LNCaP clone FGC (cell line): ENCODE measurements at regions not wholly inside any gene's neighbourhood (a gene's known extent, or its start where the extent isn't known, plus 50 kb on each side); places are given as distances from the start of the nearest gene placed in this dataset.

Experiments
- DNase-seq: peaks from one replicate; pipeline ENCODE4 v3.0.0-alpha.2; 2011; ENCODE audit warnings: low read depth
- H3K4me3 ChIP-seq: 2 replicates; pipeline ENCODE4 v1.5.1; 2011; ENCODE audit warnings: mild to moderate bottlenecking, low read depth, low read length, control low read depth
- TF ChIP-seq, protein P1 (sequence below): IDR thresholded peaks from 2 replicates; pipeline ENCODE4 v1.5.1; 2012; ENCODE audit warnings: mild to moderate bottlenecking; ENCODE audit not compliant: control insufficient read depth, insufficient read depth; ENCODE audit errors: extremely low read depth

DNA sequence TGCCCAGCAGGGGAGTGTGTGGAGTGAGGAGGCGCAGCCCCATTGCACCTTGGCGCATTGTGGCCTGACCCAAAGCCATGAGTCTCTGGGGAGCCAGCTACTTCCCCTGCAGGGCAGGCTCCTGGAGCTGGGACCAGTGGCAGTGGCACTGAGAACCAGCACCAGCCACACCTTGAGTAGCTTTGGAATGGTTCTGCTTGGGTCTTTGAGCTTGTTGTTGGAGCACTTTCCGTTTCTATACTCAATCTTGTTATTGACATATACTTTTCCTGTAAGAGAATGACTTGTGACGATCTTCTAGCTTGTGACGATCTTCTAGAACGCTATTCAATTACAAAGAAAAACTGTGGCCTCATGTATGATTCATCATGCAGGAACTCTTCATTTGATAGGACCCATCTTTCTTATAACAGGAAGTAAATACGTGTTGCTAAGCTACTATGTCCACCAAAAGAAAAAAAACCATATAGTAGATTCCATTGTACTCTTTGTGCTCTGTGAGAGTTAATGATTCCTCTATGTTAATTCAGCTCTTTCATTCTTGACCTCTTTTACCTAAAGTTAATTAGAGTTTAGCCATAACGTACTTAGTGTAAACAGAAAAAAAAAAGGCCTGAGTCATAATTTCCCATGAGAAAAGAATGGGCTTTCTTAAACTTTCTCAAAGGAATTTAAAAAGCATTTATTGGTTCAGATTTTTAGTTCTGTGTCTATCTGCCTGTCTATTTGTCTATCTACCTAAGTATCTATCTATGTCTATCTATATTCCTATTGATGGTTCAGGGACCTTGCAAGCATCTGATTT is 113.1 kb downstream of the GATA6 start:
- no peak for DNase-seq
- no peak overlapping the region for H3K4me3 ChIP-seq
- TF ChIP-seq, protein P1, sequence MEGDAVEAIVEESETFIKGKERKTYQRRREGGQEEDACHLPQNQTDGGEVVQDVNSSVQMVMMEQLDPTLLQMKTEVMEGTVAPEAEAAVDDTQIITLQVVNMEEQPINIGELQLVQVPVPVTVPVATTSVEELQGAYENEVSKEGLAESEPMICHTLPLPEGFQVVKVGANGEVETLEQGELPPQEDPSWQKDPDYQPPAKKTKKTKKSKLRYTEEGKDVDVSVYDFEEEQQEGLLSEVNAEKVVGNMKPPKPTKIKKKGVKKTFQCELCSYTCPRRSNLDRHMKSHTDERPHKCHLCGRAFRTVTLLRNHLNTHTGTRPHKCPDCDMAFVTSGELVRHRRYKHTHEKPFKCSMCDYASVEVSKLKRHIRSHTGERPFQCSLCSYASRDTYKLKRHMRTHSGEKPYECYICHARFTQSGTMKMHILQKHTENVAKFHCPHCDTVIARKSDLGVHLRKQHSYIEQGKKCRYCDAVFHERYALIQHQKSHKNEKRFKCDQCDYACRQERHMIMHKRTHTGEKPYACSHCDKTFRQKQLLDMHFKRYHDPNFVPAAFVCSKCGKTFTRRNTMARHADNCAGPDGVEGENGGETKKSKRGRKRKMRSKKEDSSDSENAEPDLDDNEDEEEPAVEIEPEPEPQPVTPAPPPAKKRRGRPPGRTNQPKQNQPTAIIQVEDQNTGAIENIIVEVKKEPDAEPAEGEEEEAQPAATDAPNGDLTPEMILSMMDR: no peak

DNA sequence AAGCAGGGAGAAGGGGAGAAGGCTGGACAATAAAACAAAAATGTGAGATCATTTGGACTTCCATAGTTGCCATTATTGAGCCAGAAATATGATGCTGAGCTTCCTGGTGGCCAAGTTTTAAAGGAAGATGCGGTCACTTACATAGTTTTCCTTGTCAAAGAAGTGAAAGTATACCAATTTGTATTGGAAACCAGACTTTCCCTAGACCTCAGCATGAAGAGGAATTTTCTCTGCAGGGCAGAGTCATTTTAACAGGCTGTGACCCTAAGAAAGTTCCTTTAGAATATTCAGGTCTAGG is 111.0 kb downstream of the GATA6 start:
- TF ChIP-seq, protein P1: no peak
- no peak for DNase-seq
- H3K4me3 ChIP-seq: no peak overlapping the region

DNA sequence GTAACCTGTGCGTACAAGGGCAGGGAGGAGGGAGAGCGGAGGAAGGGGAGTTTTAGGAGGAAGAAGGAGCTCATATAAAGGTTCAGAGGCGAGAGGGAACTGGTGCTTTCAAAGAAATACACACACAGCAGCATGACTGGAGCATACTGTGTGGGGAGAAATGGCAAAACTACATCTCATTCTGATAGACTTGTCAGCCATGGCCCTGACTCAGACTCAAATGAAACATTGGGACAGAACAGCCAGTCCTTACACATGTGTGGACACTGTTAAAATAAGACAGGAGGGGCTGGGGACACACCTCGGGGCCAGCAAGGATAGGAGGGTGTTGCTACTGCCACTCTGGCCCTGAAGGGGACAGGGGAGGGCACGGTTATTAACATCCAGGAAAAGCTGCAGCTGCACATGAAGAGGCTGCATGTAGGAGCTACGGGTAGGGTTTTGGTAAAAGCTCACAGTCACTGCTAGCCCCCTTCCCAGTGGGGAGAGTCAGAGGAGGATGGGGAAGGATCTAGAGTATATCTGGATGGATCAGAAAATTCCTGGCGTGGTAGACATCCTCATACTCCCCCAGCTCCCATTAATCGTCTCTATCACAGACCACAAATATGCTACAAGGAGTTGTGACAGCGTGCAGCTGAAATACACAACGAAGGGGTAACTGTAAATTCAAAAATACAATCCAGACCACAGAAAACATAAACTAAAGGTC is 110.5 kb downstream of the GATA6 start:
- TF ChIP-seq, protein P1: no peak
- no peak for DNase-seq
- H3K4me3 ChIP-seq: no peak overlapping the region

DNA sequence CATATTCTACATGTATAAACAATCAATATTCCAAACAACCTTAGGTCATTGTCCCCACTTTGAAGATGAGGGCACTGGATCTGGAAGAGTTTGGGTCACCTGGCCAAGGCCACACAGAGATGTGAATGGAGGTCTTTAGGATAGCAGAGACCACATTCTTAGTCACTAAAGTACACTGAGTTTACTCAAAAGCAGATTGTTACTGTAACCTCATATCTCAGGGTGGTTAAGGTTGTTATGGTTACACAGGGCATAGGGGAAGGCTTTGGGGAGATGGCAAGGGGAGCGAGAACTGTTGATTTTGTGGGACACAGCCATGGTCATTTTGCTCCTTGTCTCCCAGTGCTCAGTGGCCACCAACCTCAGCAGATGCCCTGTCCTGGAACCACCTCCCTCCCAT is 109.4 kb downstream of the GATA6 start:
- no peak overlapping the region for H3K4me3 ChIP-seq
- TF ChIP-seq, protein P1: no peak
- DNase-seq: no peak

DNA sequence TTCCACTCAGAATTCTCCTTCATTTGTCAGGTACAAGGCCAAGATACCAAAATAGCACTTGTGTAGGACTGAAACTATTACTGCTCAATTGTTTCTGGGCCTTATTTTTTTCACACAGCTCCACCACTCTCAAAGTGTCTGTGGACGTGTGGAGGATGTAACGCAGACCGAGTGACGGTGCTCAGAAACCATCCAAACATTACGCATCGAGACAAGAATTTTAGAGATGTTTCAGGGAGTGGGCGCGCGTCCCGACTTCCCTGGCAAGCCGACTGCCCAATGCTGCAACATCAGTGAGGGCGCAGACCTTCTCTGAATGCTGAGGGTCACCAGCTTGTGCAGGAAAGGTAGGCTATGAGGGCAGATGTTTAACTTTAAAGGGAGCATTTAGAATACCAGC is 108.4 kb downstream of the GATA6 start:
- DNase-seq: no peak
- H3K4me3 ChIP-seq: no peak overlapping the region
- TF ChIP-seq, protein P1: no peak

DNA sequence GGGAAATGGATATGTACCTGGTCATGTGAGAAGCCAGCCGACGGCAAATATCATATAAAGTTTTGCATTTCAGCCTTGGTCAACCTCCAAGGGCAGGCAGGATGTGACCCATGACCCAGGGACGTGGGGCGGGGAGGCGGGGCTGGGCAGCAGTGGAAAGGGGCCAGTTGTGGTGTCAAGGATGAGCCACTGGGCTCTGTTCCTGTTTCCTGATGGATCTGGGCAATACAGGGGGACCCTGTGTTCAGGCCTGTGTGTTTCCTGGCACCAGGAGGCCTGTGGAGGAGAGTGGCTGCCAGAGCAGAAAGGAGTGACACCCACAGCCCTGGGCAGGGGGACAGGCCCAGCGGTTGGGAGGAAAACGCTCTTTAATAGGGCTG is 106.9 kb downstream of the GATA6 start:
- no peak overlapping the region for H3K4me3 ChIP-seq
- TF ChIP-seq, protein P1: no peak
- DNase-seq: no peak
